ENCODE measurements at regions not wholly inside any gene's neighbourhood (a gene's known extent, or its start where the extent isn't known, plus 50 kb on each side); places are given as distances from the start of the nearest gene placed in this dataset.

GRCh38 chr6:157767775-157768156 is 55.3 kb upstream of the SNX9 start:
- Histone ChIP-seq H3K36me3 (ENCODE audit: low read depth) (no peaks in the 10 kb centered on the region), H3K4me1 (ENCODE audit: insufficient read depth, poor library complexity, severe bottlenecking) (peaks cover 45% of the 10 kb centered on the region), H3K9me3 (ENCODE audit: severe bottlenecking) (no peaks in the 10 kb centered on the region), H3K4me3 (ENCODE audit: severe bottlenecking) (no peak overlapping the region), H3K27ac (ENCODE audit: poor library complexity, severe bottlenecking) (no peak overlapping the region), H3K27me3 (ENCODE audit: insufficient read depth, poor library complexity, severe bottlenecking) (no peaks in the 10 kb centered on the region)
- no peak for ATAC-seq (ENCODE audit: low read depth)
- TF ChIP-seq CTCF (IDR thresholded peaks at IDR 0.05; ENCODE audit: poor library complexity, severe bottlenecking): no peak
- DNase-seq (ENCODE audit: low spot score): no peak

GRCh38 chr6:157768304-157768703 is 54.7 kb upstream of the SNX9 start:
- ATAC-seq (ENCODE audit: low read depth): no peak
- DNase-seq (ENCODE audit: low spot score): no peak
- H3K9me3 ChIP-seq (ENCODE audit: severe bottlenecking): no peaks in the 10 kb centered on the region
- H3K27me3 ChIP-seq (ENCODE audit: insufficient read depth, poor library complexity, severe bottlenecking): no peaks in the 10 kb centered on the region
- H3K4me3 ChIP-seq (ENCODE audit: severe bottlenecking): no peak overlapping the region
- no peak overlapping the region for H3K27ac ChIP-seq (ENCODE audit: poor library complexity, severe bottlenecking)
- H3K36me3 ChIP-seq (ENCODE audit: low read depth): no peaks in the 10 kb centered on the region
- no peak for TF ChIP-seq CTCF (IDR thresholded peaks at IDR 0.05; ENCODE audit: poor library complexity, severe bottlenecking)
- peaks cover 40% of the 10 kb centered on the region for H3K4me1 ChIP-seq (ENCODE audit: insufficient read depth, poor library complexity, severe bottlenecking)

- Histone ChIP-seq H3K4me1 (ENCODE audit: insufficient read depth, poor library complexity, severe bottlenecking) (peaks cover 35% of the 10 kb centered on the region), H3K36me3 (ENCODE audit: low read depth) (no peaks in the 10 kb centered on the region), H3K27ac (ENCODE audit: poor library complexity, severe bottlenecking) (no peak overlapping the region), H3K9me3 (ENCODE audit: severe bottlenecking) (no peaks in the 10 kb centered on the region), H3K4me3 (ENCODE audit: severe bottlenecking) (no peak overlapping the region), H3K27me3 (ENCODE audit: insufficient read depth, poor library complexity, severe bottlenecking) (no peaks in the 10 kb centered on the region)
- TF ChIP-seq CTCF (IDR thresholded peaks at IDR 0.05; ENCODE audit: poor library complexity, severe bottlenecking): no peak
- DNase-seq (ENCODE audit: low spot score) (no peak), ATAC-seq (ENCODE audit: low read depth) (no peak)
Observed at GRCh38 chr6:157768863-157769551, 54.0 kb upstream of the SNX9 start.

GRCh38 chr6:157769776-157770426 is 53.1 kb upstream of the SNX9 start:
- DNase-seq (ENCODE audit: low spot score) (no peak), ATAC-seq (ENCODE audit: low read depth) (no peak)
- H3K36me3 ChIP-seq (ENCODE audit: low read depth): no peaks in the 10 kb centered on the region
- TF ChIP-seq CTCF (IDR thresholded peaks at IDR 0.05; ENCODE audit: poor library complexity, severe bottlenecking): no peak
- peaks cover 28% of the 10 kb centered on the region for H3K4me1 ChIP-seq (ENCODE audit: insufficient read depth, poor library complexity, severe bottlenecking)
- no peak overlapping the region for H3K4me3 ChIP-seq (ENCODE audit: severe bottlenecking)
- H3K27me3 ChIP-seq (ENCODE audit: insufficient read depth, poor library complexity, severe bottlenecking): no peaks in the 10 kb centered on the region
- peak overlapping the region; percentile 85 for H3K27ac ChIP-seq (ENCODE audit: poor library complexity, severe bottlenecking)
- H3K9me3 ChIP-seq (ENCODE audit: severe bottlenecking): no peaks in the 10 kb centered on the region

GRCh38 chr6:157770946-157771345 is 52.1 kb upstream of the SNX9 start:
- Histone ChIP-seq H3K4me1 (ENCODE audit: insufficient read depth, poor library complexity, severe bottlenecking) (peaks cover 20% of the 10 kb centered on the region), H3K27ac (ENCODE audit: poor library complexity, severe bottlenecking) (peak overlapping the region; percentile 85), H3K27me3 (ENCODE audit: insufficient read depth, poor library complexity, severe bottlenecking) (no peaks in the 10 kb centered on the region), H3K9me3 (ENCODE audit: severe bottlenecking) (no peaks in the 10 kb centered on the region), H3K4me3 (ENCODE audit: severe bottlenecking) (no peak overlapping the region), H3K36me3 (ENCODE audit: low read depth) (no peaks in the 10 kb centered on the region)
- peak; percentile 89 for ATAC-seq (ENCODE audit: low read depth)
- DNase-seq (ENCODE audit: low spot score): no peak
- no peak for TF ChIP-seq CTCF (IDR thresholded peaks at IDR 0.05; ENCODE audit: poor library complexity, severe bottlenecking)
